ENCODE measurements at regions not wholly inside any gene's neighbourhood (a gene's known extent, or its start where the extent isn't known, plus 50 kb on each side); places are given as distances from the start of the nearest gene placed in this dataset.

GRCh38 chr16:50991436-50991835 lies 159.6 kb downstream of the SALL1 start:
- no peak for FAIRE-seq
- H2BK15ac ChIP-seq (ENCODE audit: low read length) = no peak overlapping the region
- CTCF ChIA-PET (ENCODE audit: partially characterized antibody) = interaction anchor here (0.6 to 1.0 kb wide), 2 partner anchors 20 to 89 kb away, joined by 3 to 4 read pairs; no protein-coding TSS in a partner anchor
- H4K5ac ChIP-seq (ENCODE audit: insufficient read length, low read depth, low read length) = no peak overlapping the region
- H2BK20ac ChIP-seq (ENCODE audit: low read length) = no peak overlapping the region
- H3K18ac ChIP-seq (ENCODE audit: extremely low read depth, low read length) = no peak overlapping the region
- no peak overlapping the region for H2AFZ ChIP-seq (ENCODE audit: low read length)
- no peak overlapping the region for H3K14ac ChIP-seq (ENCODE audit: insufficient read length)
- H3K4ac ChIP-seq (replicated peaks; ENCODE audit: insufficient read length, low read depth, low read length) = no peak overlapping the region
- no peaks in the 10 kb centered on the region for H3K36me3 ChIP-seq (ENCODE audit: control insufficient read depth in 2 of 4, insufficient read depth in 4 of 4, low read length in 3 of 4)
- WGBS, 2 experiments (ENCODE audit: extremely low coverage in 1 of 2, insufficient coverage in 1 of 2, insufficient read length in 1 of 2, insufficient replicate concordance in 2 of 2, low coverage in 1 of 2, low lambda C conversion rate in 2 of 2, missing lambda C conversion rate in 1 of 2) = 93% methylated on average over 13 of the region's 13 CpGs; no CpG with 5 or more reads in 1 of the 2 experiments
- H4K8ac ChIP-seq (ENCODE audit: extremely low read depth, insufficient read depth, low read length) = no peak overlapping the region
- H3K27me3 ChIP-seq (replicated peaks in 1 of 4; ENCODE audit: control insufficient read depth in 3 of 4, extremely low read depth in 1 of 4, insufficient read depth in 3 of 4, low read length in 3 of 4) = no peaks in the 10 kb centered on the region
- TF ChIP-seq PHF8 (conservative IDR thresholded peaks at IDR 0.05; ENCODE audit: low read depth, low read length) (no peak), CTBP2 (IDR thresholded peaks at IDR 0.05; ENCODE audit: borderline replicate concordance, insufficient read depth, insufficient read length, low read length) (no peak), RNF2 (IDR thresholded peaks at IDR 0.05; ENCODE audit: borderline replicate concordance, low read depth, low read length, missing control alignments, poor library complexity, severe bottlenecking) (no peak)
- H3K27ac ChIP-seq (ENCODE audit: low read depth, low read length) = no peak overlapping the region
- H2AK5ac ChIP-seq (ENCODE audit: low read depth, low read length) = no peak overlapping the region
- no peak overlapping the region for H2BK5ac ChIP-seq (ENCODE audit: low read depth, low read length)
- no peaks in the 10 kb centered on the region for H4K20me1 ChIP-seq (replicated peaks in 1 of 2; ENCODE audit: control insufficient read depth in 1 of 2, insufficient read depth in 2 of 2, low read length in 2 of 2)
- H2BK12ac ChIP-seq (ENCODE audit: low read depth, low read length) = no peak overlapping the region
- no peak overlapping the region for H3K4me2 ChIP-seq (ENCODE audit: insufficient read depth in 1 of 2, low read depth in 2 of 2, low read length in 2 of 2)
- H3K56ac ChIP-seq (replicated peaks; ENCODE audit: insufficient read length, low read depth, low read length) = no peak overlapping the region
- POLR2A ChIA-PET (ENCODE audit: partially characterized antibody) = no interaction called here
- no peaks in the 10 kb centered on the region; the same call in 1 of the 2 replicates for H3K23me2 ChIP-seq (ENCODE audit: low read depth, low read length)
- no peak overlapping the region for H4K91ac ChIP-seq (replicated peaks; ENCODE audit: insufficient read length, low read length)
- no peaks in the 10 kb centered on the region for H3K9me3 ChIP-seq (ENCODE audit: insufficient read depth in 2 of 2, low read depth in 1 of 2, low read length in 1 of 2)
- no peak overlapping the region for H3K4me3 ChIP-seq (ENCODE audit: extremely low read depth in 1 of 4, insufficient read depth in 2 of 4, low read depth in 3 of 4, low read length in 4 of 4)
- H3K23ac ChIP-seq (ENCODE audit: insufficient read length) = no peak overlapping the region
- H3K79me2 ChIP-seq (ENCODE audit: control insufficient read depth in 1 of 2, insufficient read depth in 2 of 2, low read length in 2 of 2) = no peaks in the 10 kb centered on the region
- no peak overlapping the region for H3K9ac ChIP-seq (replicated peaks in 1 of 4; ENCODE audit: extremely low read depth in 1 of 4, low read depth in 3 of 4, low read length in 3 of 4)
- no peak for DNase-seq (ENCODE audit: low read depth in 1 of 2, low spot score in 2 of 2)
- H3K4me1 ChIP-seq (replicated peaks in 1 of 4; ENCODE audit: control insufficient read depth in 3 of 4, insufficient read depth in 4 of 4, low read length in 3 of 4) = no peaks in the 10 kb centered on the region
- no peak overlapping the region for H2BK120ac ChIP-seq (replicated peaks; ENCODE audit: low read depth, low read length)
- H3K79me1 ChIP-seq (ENCODE audit: low read depth, low read length) = no peaks in the 10 kb centered on the region
